Nephron (organoid): ENCODE measurements at regions not wholly inside any gene's neighbourhood (a gene's known extent, or its start where the extent isn't known, plus 50 kb on each side); places are given as distances from the start of the nearest gene placed in this dataset.

Experiments
- H3K27ac Mint-ChIP-seq, 3 experiments: 2 replicates each; pipeline ENCODE4 v1.8.0; 2020; ENCODE audit warnings: mixed read lengths in 3 of 3, mild to moderate bottlenecking in 2 of 3, moderate library complexity in 1 of 3
- H3K27me3 Mint-ChIP-seq: 2 replicates; pipeline ENCODE4 v1.8.0; 2021; ENCODE audit warnings: low read depth, mild to moderate bottlenecking, moderate library complexity, mixed read lengths
- H3K36me3 Mint-ChIP-seq: 2 replicates; pipeline ENCODE4 v1.8.0; 2020; ENCODE audit warnings: low read depth, mixed read lengths
- H3K4me1 Mint-ChIP-seq: 2 replicates; pipeline ENCODE4 v1.8.0; 2020; ENCODE audit warnings: mixed read lengths
- H3K4me3 Mint-ChIP-seq, 3 experiments: 2 replicates each; pipeline ENCODE4 v1.8.0; 2020; ENCODE audit warnings: mild to moderate bottlenecking in 3 of 3, mixed read lengths in 3 of 3, moderate library complexity in 2 of 3
- H3K9me3 Mint-ChIP-seq: 2 replicates; pipeline ENCODE4 v1.8.0; 2020; ENCODE audit warnings: mixed read lengths
- CTCF ChIP-seq, 3 experiments: fragments of 200-600 bp; sonication (generic); IDR thresholded peaks; one replicate each; pipeline ENCODE4 v1.5.0; 2021; ENCODE audit warnings: antibody characterized with exemption in 3 of 3; ENCODE audit not compliant: unreplicated experiment in 3 of 3

- peak overlapping the region; percentile 20 to 73 (median 67) for H3K27ac Mint-ChIP-seq
- no peak overlapping the region for H3K4me3 Mint-ChIP-seq
- H3K36me3 Mint-ChIP-seq, result peaks cover 4% of the 10 kb centered on the region
- peaks cover 47% of the 10 kb centered on the region for H3K4me1 Mint-ChIP-seq
- peaks cover 13% of the 10 kb centered on the region for H3K9me3 Mint-ChIP-seq
- H3K27me3 Mint-ChIP-seq, result no peaks in the 10 kb centered on the region
- TF ChIP-seq CTCF (IDR thresholded peaks at IDR 0.05; ENCODE audit: unreplicated experiment in 3 of 3), result no peak
Observed at GRCh38 chr2:215667585-215668377, 231.9 kb upstream of the FN1 start.

- Mint-ChIP-seq H3K4me1 (peaks cover 64% of the 10 kb centered on the region), H3K36me3 (no peaks in the 10 kb centered on the region), H3K27ac (peak overlapping the region in 1 of 3 experiments; percentile 15), H3K4me3 (no peak overlapping the region), H3K9me3 (no peaks in the 10 kb centered on the region), H3K27me3 (no peaks in the 10 kb centered on the region)
- no peak for TF ChIP-seq CTCF (IDR thresholded peaks at IDR 0.05; ENCODE audit: unreplicated experiment in 3 of 3)
Observed at GRCh38 chr2:215664847-215665525, 229.1 kb upstream of the FN1 start.

GRCh38 chr2:215662715-215663114, 226.8 kb upstream of the FN1 start:
- no peak for TF ChIP-seq CTCF (IDR thresholded peaks at IDR 0.05; ENCODE audit: unreplicated experiment in 3 of 3)
- H3K9me3 Mint-ChIP-seq, result no peaks in the 10 kb centered on the region
- H3K4me3 Mint-ChIP-seq, result no peak overlapping the region
- H3K27ac Mint-ChIP-seq, result peak overlapping the region in 2 of 3 experiments; percentile 8 to 30
- no peaks in the 10 kb centered on the region for H3K36me3 Mint-ChIP-seq
- no peaks in the 10 kb centered on the region for H3K27me3 Mint-ChIP-seq
- peaks cover 50% of the 10 kb centered on the region for H3K4me1 Mint-ChIP-seq

GRCh38 chr2:215660687-215661086, 224.8 kb upstream of the FN1 start:
- no peaks in the 10 kb centered on the region for H3K36me3 Mint-ChIP-seq
- H3K9me3 Mint-ChIP-seq, result no peaks in the 10 kb centered on the region
- H3K27ac Mint-ChIP-seq, result no peak overlapping the region
- no peaks in the 10 kb centered on the region for H3K27me3 Mint-ChIP-seq
- peaks cover 42% of the 10 kb centered on the region for H3K4me1 Mint-ChIP-seq
- TF ChIP-seq CTCF (IDR thresholded peaks at IDR 0.05; ENCODE audit: unreplicated experiment in 3 of 3), result no peak
- no peak overlapping the region for H3K4me3 Mint-ChIP-seq

- Mint-ChIP-seq H3K9me3 (no peaks in the 10 kb centered on the region), H3K4me3 (no peak overlapping the region), H3K4me1 (peaks cover 43% of the 10 kb centered on the region), H3K27ac (no peak overlapping the region), H3K36me3 (no peaks in the 10 kb centered on the region), H3K27me3 (no peaks in the 10 kb centered on the region)
- TF ChIP-seq CTCF (IDR thresholded peaks at IDR 0.05; ENCODE audit: unreplicated experiment in 3 of 3), result no peak
Observed at GRCh38 chr2:215659650-215660049, 223.8 kb upstream of the FN1 start.
